ENCODE measurements at regions not wholly inside any gene's neighbourhood (a gene's known extent, or its start where the extent isn't known, plus 50 kb on each side); places are given as distances from the start of the nearest gene placed in this dataset.

DNA sequence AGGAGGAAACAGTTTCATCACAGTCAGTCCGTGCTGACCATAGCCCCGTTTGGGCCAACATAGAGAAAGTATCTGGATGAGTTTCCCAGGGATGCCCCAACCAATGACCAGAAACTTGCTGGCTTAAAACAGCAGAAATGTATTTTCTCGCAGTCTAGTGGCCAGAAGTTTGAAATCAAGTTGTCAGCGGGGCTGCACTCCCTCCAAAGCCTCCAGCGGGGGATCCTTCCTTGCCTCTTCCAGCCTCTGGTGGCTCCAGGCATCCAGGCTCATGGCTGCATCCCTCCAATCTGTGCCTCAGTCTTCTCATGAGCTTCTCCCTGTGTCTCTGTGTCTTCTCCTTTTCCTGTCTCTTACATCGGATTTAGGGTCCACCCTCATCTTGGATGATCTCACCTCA lies 89.6 kb upstream of the CTBP2 start:
- TF ChIP-seq POLR2AphosphoS5 (IDR thresholded peaks at IDR 0.05; ENCODE audit: borderline replicate concordance, low read depth, low read length): no peak
- no peak for TF ChIP-seq EZH2 (IDR thresholded peaks at IDR 0.05)

Measured in SK-N-MC (cell line).